Stomach (tissue), 4 donors: ENCODE measurements at regions not wholly inside any gene's neighbourhood (a gene's known extent, or its start where the extent isn't known, plus 50 kb on each side); places are given as distances from the start of the nearest gene placed in this dataset.

Source experiments
- EP300 ChIP-seq: sonication (generic); formaldehyde crosslinking; IDR thresholded peaks from one replicate; pipeline ENCODE4 v1.6.1; 2017; ENCODE audit warnings: antibody characterized with exemption
- POLR2A ChIP-seq, 4 donors: fragments of 450-650 bp; IDR thresholded peaks; one replicate each; pipeline ENCODE4 v1.6.1; 2016; ENCODE audit warnings: antibody characterized with exemption in 4 of 4, control low read depth in 2 of 4, mild to moderate bottlenecking in 1 of 4, moderate library complexity in 1 of 4
- POLR2AphosphoS5 ChIP-seq, 3 donors: sonication (generic); formaldehyde crosslinking; IDR thresholded peaks; one replicate each; pipeline ENCODE4 v1.6.1; 2016; ENCODE audit warnings: antibody characterized with exemption in 3 of 3
- TF ChIP-seq, protein P1 (sequence below), 7 experiments: fragments of 450-650 bp in 4 of 7; fragments of 200-600 bp in 3 of 7; sonication (generic) in 3 of 7; IDR thresholded peaks; one replicate each; pipeline ENCODE4 v1.5.1; 2016 to 2019; ENCODE audit warnings: antibody characterized with exemption in 7 of 7, control low read depth in 2 of 7, mild to moderate bottlenecking in 1 of 7

DNA sequence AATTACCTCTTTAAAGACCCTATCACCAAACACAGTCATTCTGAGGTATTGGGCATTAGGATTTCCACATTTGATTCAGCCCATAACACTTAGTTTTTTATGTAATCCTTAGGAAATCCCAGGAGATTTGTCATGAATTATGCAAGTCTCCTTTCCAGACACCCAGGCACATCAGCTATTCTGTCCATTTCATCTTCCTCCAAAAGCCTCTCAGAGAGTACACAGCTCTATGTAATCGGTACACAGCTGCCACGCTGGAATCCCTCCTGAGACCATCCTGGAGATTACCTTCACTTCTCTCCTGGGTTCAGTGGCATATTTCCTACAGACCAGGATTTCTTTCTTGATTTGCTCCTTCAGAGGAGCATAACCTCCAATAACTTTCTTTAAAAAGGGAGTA lies 2309.8 kb upstream of the WWC1 start:
- TF ChIP-seq, protein P1, sequence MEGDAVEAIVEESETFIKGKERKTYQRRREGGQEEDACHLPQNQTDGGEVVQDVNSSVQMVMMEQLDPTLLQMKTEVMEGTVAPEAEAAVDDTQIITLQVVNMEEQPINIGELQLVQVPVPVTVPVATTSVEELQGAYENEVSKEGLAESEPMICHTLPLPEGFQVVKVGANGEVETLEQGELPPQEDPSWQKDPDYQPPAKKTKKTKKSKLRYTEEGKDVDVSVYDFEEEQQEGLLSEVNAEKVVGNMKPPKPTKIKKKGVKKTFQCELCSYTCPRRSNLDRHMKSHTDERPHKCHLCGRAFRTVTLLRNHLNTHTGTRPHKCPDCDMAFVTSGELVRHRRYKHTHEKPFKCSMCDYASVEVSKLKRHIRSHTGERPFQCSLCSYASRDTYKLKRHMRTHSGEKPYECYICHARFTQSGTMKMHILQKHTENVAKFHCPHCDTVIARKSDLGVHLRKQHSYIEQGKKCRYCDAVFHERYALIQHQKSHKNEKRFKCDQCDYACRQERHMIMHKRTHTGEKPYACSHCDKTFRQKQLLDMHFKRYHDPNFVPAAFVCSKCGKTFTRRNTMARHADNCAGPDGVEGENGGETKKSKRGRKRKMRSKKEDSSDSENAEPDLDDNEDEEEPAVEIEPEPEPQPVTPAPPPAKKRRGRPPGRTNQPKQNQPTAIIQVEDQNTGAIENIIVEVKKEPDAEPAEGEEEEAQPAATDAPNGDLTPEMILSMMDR (IDR thresholded peaks at IDR 0.05), result no peak
- TF ChIP-seq EP300 (no peak), POLR2A (IDR thresholded peaks at IDR 0.05) (no peak), POLR2AphosphoS5 (IDR thresholded peaks at IDR 0.05) (no peak)
